Tibial nerve (tissue), 4 donors: ENCODE measurements at regions not wholly inside any gene's neighbourhood (a gene's known extent, or its start where the extent isn't known, plus 50 kb on each side); places are given as distances from the start of the nearest gene placed in this dataset.

Source experiments
- DNase-seq, 2 donors: peaks; one replicate each; pipeline ENCODE4 v3.0.0-alpha.2; 2019; ENCODE audit warnings: low spot score in 2 of 2
- H3K27ac ChIP-seq, 4 donors: fragments of 200-600 bp; sonication (generic) in 3 of 4; one replicate each; pipeline ENCODE4 v1.5.1; 2017 to 2019; ENCODE audit warnings: mild to moderate bottlenecking in 1 of 4
- H3K27me3 ChIP-seq, 2 donors: fragments of 200-600 bp; sonication (generic) in 1 of 2; one replicate each; pipeline versions ENCODE4 v1.5.1 to v1.6.0; 2017 to 2019
- H3K36me3 ChIP-seq, 3 donors: fragments of 200-600 bp; sonication (generic); one replicate each; pipeline ENCODE4 v1.5.1; 2018 to 2019
- H3K4me1 ChIP-seq, 4 donors: fragments of 200-600 bp; sonication (generic) in 3 of 4; one replicate each; pipeline ENCODE4 v1.5.1; 2017 to 2019
- H3K4me3 ChIP-seq, 4 donors: fragments of 200-600 bp; sonication (generic) in 3 of 4; one replicate each; pipeline ENCODE4 v1.5.1; 2017 to 2019; ENCODE audit warnings: mild to moderate bottlenecking in 1 of 4, moderate library complexity in 1 of 4
- H3K9me3 ChIP-seq, 4 donors: fragments of 200-600 bp; sonication (generic) in 3 of 4; one replicate each; pipeline ENCODE4 v1.5.1; 2017 to 2019
- EP300 ChIP-seq, 2 donors: sonication (generic); formaldehyde crosslinking; IDR thresholded peaks; one replicate each; pipeline ENCODE4 v1.6.1; 2017; ENCODE audit warnings: antibody characterized with exemption in 2 of 2, mild to moderate bottlenecking in 1 of 2
- POLR2A ChIP-seq, 2 donors: fragments of 450-650 bp; IDR thresholded peaks; one replicate each; pipeline ENCODE4 v1.6.1; 2017; ENCODE audit warnings: antibody characterized with exemption in 2 of 2, mild to moderate bottlenecking in 2 of 2, moderate library complexity in 2 of 2
- WGBS, 2 donors: methylation state at CpG; one replicate each; pipeline ENCODE4 v1.1.5; 2018; 5-methylcytosine and 5-hydroxymethylcytosine counted together
- TF ChIP-seq, protein P1 (sequence below), 5 experiments: fragments of 200-600 bp in 3 of 5; fragments of 450-650 bp in 2 of 5; sonication (generic) in 3 of 5; IDR thresholded peaks; one replicate each; pipeline ENCODE4 v1.5.1; 2016 to 2019; ENCODE audit warnings: antibody characterized with exemption in 5 of 5, mild to moderate bottlenecking in 3 of 5, moderate library complexity in 2 of 5

GRCh38 chr15:25541228-25541627 is 102.4 kb upstream of the UBE3A start:
- Histone ChIP-seq H3K4me3 (no peak overlapping the region), H3K36me3 (no peaks in the 10 kb centered on the region), H3K9me3 (no peaks in the 10 kb centered on the region), H3K4me1 (peaks cover 0 to 12% (median 0%) of the 10 kb centered on the region in 4 donors), H3K27me3 (no peaks in the 10 kb centered on the region), H3K27ac (no peak overlapping the region)
- TF ChIP-seq POLR2A (IDR thresholded peaks at IDR 0.05) (no peak), EP300 (IDR thresholded peaks at IDR 0.05) (no peak)
- TF ChIP-seq, protein P1, sequence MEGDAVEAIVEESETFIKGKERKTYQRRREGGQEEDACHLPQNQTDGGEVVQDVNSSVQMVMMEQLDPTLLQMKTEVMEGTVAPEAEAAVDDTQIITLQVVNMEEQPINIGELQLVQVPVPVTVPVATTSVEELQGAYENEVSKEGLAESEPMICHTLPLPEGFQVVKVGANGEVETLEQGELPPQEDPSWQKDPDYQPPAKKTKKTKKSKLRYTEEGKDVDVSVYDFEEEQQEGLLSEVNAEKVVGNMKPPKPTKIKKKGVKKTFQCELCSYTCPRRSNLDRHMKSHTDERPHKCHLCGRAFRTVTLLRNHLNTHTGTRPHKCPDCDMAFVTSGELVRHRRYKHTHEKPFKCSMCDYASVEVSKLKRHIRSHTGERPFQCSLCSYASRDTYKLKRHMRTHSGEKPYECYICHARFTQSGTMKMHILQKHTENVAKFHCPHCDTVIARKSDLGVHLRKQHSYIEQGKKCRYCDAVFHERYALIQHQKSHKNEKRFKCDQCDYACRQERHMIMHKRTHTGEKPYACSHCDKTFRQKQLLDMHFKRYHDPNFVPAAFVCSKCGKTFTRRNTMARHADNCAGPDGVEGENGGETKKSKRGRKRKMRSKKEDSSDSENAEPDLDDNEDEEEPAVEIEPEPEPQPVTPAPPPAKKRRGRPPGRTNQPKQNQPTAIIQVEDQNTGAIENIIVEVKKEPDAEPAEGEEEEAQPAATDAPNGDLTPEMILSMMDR (IDR thresholded peaks at IDR 0.05): no peak
- no peak for DNase-seq

DNA sequence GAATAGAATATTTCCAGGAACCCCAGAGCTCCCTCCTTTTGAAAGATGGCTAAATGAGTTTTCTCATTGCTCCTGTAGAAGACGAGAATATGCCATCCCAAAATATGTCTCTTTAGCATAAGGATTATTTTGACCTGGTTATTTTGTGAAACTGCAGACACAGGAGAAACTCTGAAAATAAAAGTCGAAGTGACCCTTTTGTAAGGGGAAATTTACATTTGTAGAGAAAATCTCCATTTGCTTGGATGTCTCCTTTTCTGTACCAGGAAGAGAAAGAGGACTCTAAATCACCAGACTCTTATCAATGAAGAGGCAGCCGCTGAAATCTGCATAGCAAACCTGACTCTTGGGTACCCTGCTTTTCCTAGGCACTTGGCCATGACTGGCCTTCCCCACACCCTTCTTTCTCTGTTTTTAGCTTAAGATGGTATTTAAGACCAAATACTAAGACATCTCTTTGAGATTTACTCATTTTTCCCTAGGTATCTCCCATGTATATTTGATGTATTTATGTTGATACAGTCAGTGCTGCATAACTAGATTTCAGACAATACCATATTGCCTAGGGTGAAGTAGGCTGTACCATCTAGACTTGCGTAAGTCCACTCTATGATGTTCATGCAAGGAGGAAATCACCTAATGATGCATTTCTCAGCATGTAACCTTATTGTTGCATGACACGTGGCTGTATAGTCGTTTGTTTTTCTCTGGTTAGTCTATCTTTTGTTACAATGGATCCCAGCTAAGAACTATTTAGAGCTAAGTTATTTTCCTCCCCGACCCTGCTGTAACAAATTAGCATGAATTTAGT is 98.2 kb upstream of the UBE3A start:
- Histone ChIP-seq H3K27me3 (no peaks in the 10 kb centered on the region), H3K4me3 (no peak overlapping the region), H3K9me3 (no peaks in the 10 kb centered on the region), H3K4me1 (no peaks in the 10 kb centered on the region), H3K27ac (no peak overlapping the region), H3K36me3 (no peaks in the 10 kb centered on the region)
- WGBS, 2 donors: 72 to 74% methylated on average over 7 of the region's 7 CpGs
- DNase-seq: no peak
- TF ChIP-seq POLR2A (IDR thresholded peaks at IDR 0.05) (no peak), EP300 (IDR thresholded peaks at IDR 0.05) (no peak)
- TF ChIP-seq, protein P1 (IDR thresholded peaks at IDR 0.05): no peak

DNA sequence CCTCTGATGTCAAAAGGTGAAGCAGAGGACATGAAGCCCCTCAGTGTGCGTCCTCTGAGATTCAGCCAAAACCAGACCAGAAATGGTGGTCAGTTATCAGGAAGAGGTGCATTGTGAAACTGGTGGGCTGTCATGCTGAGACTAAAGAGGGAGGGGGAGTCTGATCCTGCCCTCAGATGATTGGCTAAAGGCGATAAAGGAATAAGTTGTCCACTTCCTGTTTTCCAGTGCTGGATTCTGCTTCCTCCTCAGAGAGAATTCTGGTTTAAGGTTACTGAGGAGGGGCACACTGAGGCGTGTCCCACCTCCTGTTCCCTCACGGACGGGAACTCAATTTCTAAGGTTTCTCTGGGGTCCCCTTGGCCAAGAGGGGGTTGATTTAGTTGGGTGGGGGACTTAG is 97.0 kb upstream of the UBE3A start:
- 75 to 81% methylated on average over 5 of the region's 5 CpGs for WGBS, 2 donors
- Histone ChIP-seq H3K9me3 (no peaks in the 10 kb centered on the region), H3K27ac (no peak overlapping the region), H3K4me3 (no peak overlapping the region), H3K36me3 (no peaks in the 10 kb centered on the region), H3K4me1 (no peaks in the 10 kb centered on the region), H3K27me3 (no peaks in the 10 kb centered on the region)
- DNase-seq: no peak
- no peak for TF ChIP-seq POLR2A (IDR thresholded peaks at IDR 0.05)

- WGBS, 2 donors: 90 to 91% methylated on average over 6 of the region's 6 CpGs
- H3K9me3 ChIP-seq: peaks cover 0 to 7% (median 0%) of the 10 kb centered on the region in 4 donors
- no peak overlapping the region for H3K4me3 ChIP-seq
- H3K27ac ChIP-seq: no peak overlapping the region
- no peaks in the 10 kb centered on the region for H3K4me1 ChIP-seq
- DNase-seq: no peak
- no peaks in the 10 kb centered on the region for H3K36me3 ChIP-seq
- no peaks in the 10 kb centered on the region for H3K27me3 ChIP-seq
- TF ChIP-seq, protein P1 (IDR thresholded peaks at IDR 0.05): no peak
- TF ChIP-seq POLR2A (IDR thresholded peaks at IDR 0.05) (no peak), EP300 (IDR thresholded peaks at IDR 0.05) (no peak)
Observed at GRCh38 chr15:25534293-25534692, 95.5 kb upstream of the UBE3A start.

DNA sequence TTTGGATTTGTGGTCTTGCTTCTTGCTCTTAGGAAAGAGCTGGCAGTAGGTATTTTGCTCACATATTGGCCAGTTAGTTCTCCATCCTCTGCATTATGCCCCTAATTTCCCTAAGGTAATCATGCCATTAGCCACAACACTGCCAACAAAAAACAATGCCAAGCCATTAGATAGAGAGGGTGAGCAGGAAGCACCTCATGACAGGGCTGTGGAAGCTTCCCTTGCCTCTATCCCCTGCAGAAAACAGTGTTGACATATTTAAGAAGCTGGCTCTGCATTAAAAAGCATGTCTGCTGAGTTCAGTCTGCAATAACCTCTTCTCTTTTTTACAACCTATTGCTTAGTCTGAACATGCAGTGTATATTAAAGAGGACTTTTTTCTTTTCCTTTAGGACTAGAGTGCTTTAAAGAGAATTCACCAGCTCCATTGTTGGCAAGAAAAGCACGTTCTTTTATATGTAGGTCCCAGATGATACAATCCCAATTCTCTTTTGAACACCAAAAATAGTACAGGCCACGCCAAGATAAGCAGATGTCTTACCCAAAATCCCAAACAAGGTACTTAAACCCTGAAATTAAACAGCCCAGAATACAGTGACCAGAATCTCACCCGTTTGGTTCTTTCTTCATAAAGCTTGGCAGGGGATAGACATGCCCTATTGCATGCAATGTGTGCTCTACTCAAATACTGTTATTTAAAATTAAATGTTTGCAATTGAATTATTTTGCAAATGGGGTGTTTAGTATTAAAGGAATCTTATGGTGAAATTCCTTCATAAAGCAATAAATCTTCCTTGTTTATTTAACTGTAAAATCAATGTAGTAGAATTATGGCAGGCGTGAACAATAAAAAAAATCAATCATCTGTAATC is 93.7 kb upstream of the UBE3A start:
- Histone ChIP-seq H3K9me3 (peaks cover 0 to 7% (median 0%) of the 10 kb centered on the region in 4 donors), H3K4me3 (no peak overlapping the region), H3K27ac (no peak overlapping the region), H3K36me3 (no peaks in the 10 kb centered on the region), H3K27me3 (no peaks in the 10 kb centered on the region), H3K4me1 (no peaks in the 10 kb centered on the region)
- 40 to 50% methylated on average over 4 of the region's 4 CpGs for WGBS, 2 donors
- no peak for DNase-seq
- TF ChIP-seq, protein P1 (IDR thresholded peaks at IDR 0.05): no peak
- TF ChIP-seq POLR2A (IDR thresholded peaks at IDR 0.05) (no peak), EP300 (IDR thresholded peaks at IDR 0.05) (no peak)
